GM10266 (cell line): ENCODE measurements at regions not wholly inside any gene's neighbourhood (a gene's known extent, or its start where the extent isn't known, plus 50 kb on each side); places are given as distances from the start of the nearest gene placed in this dataset.

ENCODE experiments used
- DNase-seq: peaks from one replicate; pipeline ENCODE4 v3.0.0; 2012; ENCODE audit errors: extremely low spot score
- TF ChIP-seq, protein P1 (sequence below): IDR thresholded peaks from 2 replicates; pipeline ENCODE4 v1.5.1; 2012; ENCODE audit warnings: mild to moderate bottlenecking, low read depth; ENCODE audit not compliant: control insufficient read depth, insufficient read depth; ENCODE audit errors: missing control alignments

- TF ChIP-seq, protein P1, sequence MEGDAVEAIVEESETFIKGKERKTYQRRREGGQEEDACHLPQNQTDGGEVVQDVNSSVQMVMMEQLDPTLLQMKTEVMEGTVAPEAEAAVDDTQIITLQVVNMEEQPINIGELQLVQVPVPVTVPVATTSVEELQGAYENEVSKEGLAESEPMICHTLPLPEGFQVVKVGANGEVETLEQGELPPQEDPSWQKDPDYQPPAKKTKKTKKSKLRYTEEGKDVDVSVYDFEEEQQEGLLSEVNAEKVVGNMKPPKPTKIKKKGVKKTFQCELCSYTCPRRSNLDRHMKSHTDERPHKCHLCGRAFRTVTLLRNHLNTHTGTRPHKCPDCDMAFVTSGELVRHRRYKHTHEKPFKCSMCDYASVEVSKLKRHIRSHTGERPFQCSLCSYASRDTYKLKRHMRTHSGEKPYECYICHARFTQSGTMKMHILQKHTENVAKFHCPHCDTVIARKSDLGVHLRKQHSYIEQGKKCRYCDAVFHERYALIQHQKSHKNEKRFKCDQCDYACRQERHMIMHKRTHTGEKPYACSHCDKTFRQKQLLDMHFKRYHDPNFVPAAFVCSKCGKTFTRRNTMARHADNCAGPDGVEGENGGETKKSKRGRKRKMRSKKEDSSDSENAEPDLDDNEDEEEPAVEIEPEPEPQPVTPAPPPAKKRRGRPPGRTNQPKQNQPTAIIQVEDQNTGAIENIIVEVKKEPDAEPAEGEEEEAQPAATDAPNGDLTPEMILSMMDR = no peak
- no peak for DNase-seq
These were observed 187.5 kb downstream of the GPAM start for GRCh38 chr10:111996103-111996502.

- TF ChIP-seq, protein P1 = no peak
- no peak for DNase-seq
These were observed 184.8 kb downstream of the GPAM start for GRCh38 chr10:111998728-111999127.

GRCh38 chr10:111999205-111999914, 184.2 kb downstream of the GPAM start:
- no peak for DNase-seq
- TF ChIP-seq, protein P1 = no peak

GRCh38 chr10:111999915-112000302, 183.7 kb downstream of the GPAM start:
- TF ChIP-seq, protein P1 = no peak
- DNase-seq = no peak

DNA sequence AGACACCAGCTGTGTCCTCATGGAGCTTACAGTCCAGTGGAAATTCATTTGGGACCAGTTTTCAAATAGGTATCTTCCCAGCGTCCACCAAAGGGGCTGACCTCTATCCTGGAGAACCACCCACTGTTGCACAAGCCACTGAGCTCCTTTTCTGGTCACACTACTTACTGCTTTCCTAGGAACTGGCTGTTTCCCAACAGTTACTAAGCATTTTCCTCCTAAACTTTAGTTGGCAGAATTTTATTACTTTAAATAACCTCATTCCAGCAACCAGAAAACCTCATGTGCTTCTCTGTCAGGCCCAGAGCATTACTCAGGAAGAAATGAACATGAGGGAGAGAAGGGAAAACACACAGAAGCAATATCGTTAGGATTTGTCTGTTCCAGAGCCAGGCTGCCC, 183.1 kb downstream of the GPAM start:
- TF ChIP-seq, protein P1 = no peak
- DNase-seq = no peak

DNA sequence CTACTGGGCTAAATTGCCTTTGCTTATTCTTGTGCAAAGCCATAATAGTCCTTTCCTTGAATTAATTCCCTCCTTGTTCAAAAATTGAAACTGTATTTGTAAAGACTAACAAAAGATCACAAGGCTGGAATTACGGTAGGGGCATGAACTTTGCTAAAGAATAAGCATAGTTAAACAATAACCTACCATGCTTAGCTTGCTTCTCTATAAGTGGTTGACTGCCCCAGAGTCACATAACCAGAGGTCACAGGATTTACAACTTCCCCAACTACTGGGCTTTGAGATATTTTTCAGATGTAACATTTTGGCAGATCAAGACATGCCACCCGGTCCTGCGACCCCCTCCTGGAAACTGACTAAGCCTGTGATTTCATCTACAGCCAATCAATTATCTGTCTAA, 181.4 kb downstream of the GPAM start:
- TF ChIP-seq, protein P1 = no peak
- no peak for DNase-seq

DNA sequence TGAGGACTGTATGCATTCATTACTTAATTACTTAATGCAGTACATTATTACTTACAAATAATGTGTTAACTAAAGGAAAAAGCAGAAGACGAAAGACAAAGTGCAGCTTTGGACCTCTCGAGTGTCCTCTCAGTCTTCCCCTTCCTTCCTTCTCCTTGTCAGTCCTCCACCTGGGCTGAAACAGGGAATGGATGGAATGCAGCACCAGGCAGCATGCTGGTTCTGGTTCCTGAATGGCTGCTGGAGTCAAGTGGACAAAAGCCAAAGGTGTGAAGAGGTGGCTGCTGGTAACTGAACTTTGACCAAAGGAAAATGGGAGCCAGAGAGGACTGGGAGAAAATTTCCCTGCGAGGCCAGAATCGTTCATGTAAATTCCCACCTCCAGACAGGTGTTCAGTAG, 179.5 kb downstream of the GPAM start:
- DNase-seq = no peak

More for the DNA sequence above, 179.5 kb downstream of the GPAM start:
- TF ChIP-seq, protein P1 = no peak
